ENCODE measurements at regions not wholly inside any gene's neighbourhood (a gene's known extent, or its start where the extent isn't known, plus 50 kb on each side); places are given as distances from the start of the nearest gene placed in this dataset.

DNA sequence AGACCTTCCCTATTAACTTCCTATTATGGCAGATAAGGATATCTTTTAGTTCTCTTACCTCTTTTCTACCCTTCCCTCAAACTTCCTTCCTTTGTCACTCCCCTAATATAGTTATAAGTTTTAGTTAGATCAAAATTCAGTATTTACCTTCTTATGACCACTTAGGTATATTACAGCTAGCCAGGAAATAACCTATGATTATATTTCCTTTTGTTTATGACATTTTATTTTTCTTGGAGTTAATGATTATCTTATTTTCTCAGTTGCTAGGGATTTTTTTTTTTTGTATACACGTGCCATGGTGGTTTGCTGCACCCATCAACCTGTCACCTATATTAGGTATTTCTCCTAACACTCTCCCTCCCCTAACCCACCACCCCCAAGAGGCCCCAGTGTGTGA lies 88.2 kb upstream of the ZBED5 start:
- DNase-seq (ENCODE audit: low spot score) = no peak

- no peak for DNase-seq (ENCODE audit: low spot score)
These were observed 87.3 kb upstream of the ZBED5 start for GRCh38 chr11:10945196-10945595.

GRCh38 chr11:10943968-10944367 lies 86.1 kb upstream of the ZBED5 start:
- no peak for DNase-seq (ENCODE audit: low spot score)

GRCh38 chr11:10942620-10943019 lies 84.8 kb upstream of the ZBED5 start:
- peak; percentile 48 for DNase-seq (ENCODE audit: low spot score)

DNA sequence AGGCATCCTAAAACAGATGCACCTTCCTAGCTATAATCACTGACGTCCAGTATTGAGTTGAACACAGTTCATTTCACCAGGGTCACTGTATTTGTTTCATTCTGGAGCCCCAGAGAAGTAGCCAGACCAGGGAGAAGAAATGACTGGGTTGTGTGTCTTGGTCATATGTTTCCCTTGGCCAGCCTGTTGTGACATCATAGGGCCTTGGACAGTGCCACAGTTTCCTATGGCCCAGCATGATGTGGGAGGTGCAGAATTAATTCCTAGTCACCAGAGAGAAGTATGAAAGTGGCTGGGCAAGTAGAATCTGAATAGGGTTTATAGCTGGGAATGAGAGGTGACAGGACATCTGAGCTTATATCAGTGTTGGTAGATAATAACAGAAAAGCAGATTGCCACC lies 84.0 kb upstream of the ZBED5 start:
- DNase-seq (ENCODE audit: low spot score) = no peak

DNA sequence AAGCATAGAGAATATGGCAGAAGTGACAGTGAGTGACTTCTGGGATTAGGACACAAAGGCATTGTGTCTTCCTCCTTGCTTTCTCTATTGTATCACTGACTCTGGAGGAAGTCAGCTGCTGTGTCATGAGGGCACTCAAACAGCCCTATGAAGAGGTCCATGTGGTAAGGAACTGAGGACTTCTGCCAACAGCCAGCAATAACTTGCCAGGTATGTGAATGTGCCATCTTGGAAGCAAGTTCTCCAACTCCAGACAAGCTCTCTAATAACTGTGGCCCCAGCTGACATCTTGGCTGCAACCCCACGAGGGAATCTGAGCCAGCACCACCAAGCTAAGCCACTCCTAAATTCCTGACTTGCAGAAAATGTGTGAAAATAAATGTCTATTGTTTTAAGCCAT lies 83.6 kb upstream of the ZBED5 start:
- DNase-seq (ENCODE audit: low spot score) = no peak

- no peak for DNase-seq (ENCODE audit: low spot score)
These were observed 81.0 kb upstream of the ZBED5 start for GRCh38 chr11:10938650-10939387.

DNA sequence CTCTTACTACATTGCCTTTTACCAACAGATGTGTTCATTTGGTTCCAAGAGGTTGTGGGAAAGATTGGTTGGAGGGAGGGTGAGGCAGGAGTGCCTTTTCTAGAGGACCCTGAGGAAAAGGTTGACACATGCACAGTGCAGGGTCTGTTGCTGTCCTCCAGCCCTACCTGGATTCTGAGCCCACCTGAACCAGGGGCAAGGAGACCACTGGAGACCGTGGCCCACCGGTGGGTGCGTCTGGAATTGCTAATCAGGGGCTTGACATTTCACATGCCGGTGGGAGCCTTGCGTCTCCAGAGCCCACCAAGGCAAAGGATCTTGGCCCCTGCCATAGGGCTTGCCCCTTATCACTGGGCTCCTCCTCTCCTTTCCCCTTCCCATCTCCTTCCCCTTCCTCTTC lies 80.4 kb upstream of the ZBED5 start:
- no peak for DNase-seq (ENCODE audit: low spot score)

- DNase-seq (ENCODE audit: low spot score) = no peak
These were observed 79.5 kb upstream of the ZBED5 start for GRCh38 chr11:10937385-10937771.

- no peak for DNase-seq (ENCODE audit: low spot score)
These were observed 79.0 kb upstream of the ZBED5 start for GRCh38 chr11:10936626-10937384.

GRCh38 chr11:10935015-10935559 lies 77.2 kb upstream of the ZBED5 start:
- DNase-seq (ENCODE audit: low spot score) = no peak

GRCh38 chr11:10934293-10934860 lies 76.5 kb upstream of the ZBED5 start:
- DNase-seq (ENCODE audit: low spot score) = peak; percentile 15

GRCh38 chr11:10933455-10934292 lies 75.8 kb upstream of the ZBED5 start:
- peak; percentile 92 for DNase-seq (ENCODE audit: low spot score)

DNA sequence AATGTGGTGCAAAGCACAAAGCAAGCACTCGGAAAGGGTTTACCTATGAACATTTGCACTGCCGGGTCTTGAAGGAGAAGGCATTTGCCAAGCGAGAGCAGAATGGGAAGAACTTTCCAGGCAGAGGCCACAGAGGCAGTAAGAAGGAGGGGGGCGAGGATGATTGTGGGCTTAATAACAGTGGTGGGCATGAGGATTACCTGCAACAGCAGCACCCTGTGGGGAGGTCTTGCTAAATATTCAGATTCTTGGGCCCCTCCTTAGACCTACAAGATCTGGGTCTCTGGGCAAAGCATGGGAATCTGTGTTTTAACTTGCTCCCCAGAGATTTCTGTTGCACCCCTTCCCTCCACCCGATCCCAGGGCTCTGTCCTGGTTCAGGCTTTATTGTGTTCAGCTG lies 75.1 kb upstream of the ZBED5 start:
- DNase-seq (ENCODE audit: low spot score) = no peak

DNA sequence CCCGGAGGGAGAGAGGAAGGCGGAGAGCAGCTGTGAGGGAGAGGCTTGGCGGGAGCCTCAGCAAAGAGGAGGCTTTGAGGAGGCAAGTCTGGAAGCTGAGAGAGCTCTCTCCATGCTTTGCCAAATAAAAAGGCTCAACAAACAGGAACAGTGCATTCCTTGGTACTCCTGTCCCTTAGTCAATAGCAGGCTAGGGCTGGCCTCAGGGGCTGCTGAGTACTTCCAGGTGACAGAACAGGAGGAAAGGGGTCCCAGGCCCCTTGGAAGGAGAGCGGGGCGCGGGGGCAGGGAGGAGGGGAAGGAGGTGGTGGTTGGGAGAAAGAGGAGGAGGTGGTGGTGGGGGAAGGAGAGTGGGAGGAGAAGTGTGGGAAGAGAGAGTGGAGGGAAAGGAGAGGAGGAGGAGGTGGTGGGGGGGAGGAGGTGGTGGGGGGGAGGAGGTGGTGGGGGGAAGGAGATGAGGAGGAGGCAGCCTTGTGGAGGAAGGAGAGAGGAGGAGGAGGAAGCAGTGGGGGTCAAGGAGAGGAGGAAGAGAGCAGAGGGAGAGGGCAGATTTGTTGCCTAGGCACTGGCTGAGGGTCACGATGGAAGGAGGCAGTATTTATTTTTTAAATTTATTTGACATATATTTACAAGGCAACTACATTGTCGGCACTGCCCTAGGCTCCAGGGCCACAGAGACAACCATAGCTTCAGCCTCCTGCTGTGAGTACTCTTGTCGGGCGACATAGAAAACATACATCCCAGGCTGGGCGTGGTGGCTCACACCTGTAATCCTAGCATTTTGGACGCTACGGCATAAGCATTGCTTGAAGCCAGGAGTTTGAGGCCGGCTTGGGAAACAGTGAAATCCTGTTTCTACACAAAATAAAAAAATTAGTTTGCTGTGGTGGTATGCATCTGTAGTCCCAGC lies 74.2 kb upstream of the ZBED5 start:
- peak; percentile 42 for DNase-seq (ENCODE audit: low spot score)

DNA sequence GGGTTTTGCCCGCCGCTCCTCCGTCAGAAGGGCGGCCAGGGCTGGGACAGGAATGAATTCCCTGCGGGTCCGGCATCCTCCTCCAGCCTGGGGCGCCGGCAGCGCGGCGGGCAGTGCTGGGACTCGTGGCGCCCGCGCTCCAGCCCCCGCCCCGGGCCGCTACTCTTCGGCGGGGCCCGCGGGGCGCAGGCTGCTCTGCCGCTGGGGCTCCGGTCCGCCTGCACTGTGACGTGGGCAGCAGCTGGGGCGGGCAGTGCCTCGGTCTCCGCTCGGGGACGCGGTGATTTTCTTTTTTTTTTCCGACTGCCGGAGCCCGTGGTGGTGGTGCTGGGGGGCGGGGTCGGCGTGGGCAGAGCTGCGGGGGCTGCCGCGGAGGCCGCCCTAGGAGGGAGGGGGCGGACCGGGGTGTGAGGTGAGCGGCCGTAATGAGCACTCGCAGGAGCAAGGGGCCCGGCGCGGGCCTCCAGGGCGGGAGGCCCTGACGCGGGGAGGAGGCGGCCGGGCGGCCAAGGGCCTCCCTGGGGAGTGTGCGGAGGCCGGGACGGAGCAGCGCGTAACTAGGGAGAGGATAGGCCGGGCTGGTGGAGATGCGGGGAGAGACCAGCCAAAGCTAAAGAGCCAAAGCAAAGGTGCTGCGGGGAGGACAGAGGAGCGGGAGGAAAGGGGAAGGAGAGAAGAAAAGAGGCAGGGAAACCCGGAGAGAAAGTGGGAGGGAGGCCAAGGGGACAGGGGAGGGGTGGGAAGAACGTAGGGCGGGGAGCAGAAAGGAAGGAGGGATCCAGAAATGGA lies 73.3 kb upstream of the ZBED5 start:
- DNase-seq (ENCODE audit: low spot score) = peak; percentile 61

GRCh38 chr11:10930224-10930971 lies 72.5 kb upstream of the ZBED5 start:
- DNase-seq (ENCODE audit: low spot score) = no peak

DNA sequence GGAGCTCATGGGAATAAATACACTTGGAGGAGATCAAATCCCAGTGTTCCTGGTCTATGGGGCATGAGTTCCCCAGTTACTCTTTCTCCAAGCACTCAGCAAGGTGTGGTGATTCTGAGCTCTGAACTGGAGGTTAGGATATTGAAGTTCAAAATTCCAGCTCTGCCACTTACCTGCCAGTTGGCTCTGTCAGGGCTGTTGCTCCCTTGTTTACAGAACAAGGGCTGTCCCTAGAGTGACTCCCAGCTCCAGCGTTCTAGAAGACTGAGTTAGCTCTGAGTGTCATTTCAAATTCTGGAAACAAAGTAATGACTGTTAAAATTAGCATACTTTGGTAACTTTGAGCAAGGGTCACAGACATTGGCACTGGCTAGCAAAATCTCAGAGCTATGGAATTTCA lies 69.7 kb upstream of the ZBED5 start:
- no peak for DNase-seq (ENCODE audit: low spot score)

DNA sequence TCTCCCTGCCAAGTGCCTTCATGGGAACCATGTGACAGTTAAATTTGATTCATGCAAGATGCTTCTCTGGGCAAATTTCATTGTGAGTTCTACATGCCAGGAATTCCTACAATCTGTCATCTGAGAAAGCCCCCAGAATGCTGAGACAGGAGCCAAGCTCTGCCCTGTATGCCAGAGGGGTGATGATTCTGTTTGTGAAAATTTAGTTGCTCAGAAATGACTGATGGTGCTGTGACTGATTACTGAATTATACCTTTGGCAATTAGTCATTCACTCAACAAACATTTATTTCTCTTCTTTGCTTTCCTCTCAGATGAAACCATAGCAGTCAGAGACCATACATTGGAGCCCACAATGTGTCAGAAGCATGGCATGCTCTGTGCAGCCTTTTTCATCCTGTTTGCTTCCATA lies 69.0 kb upstream of the ZBED5 start:
- peak; percentile 35 for DNase-seq (ENCODE audit: low spot score)

Measured in RKO (cell line).